ENCODE measurements at regions not wholly inside any gene's neighbourhood (a gene's known extent, or its start where the extent isn't known, plus 50 kb on each side); places are given as distances from the start of the nearest gene placed in this dataset.

- peak; percentile 51 for DNase-seq (ENCODE audit: low spot score)
These were observed 135.9 kb downstream of the KATNIP start for GRCh38 chr16:27685807-27686206.

GRCh38 chr16:27686926-27687325 lies 137.0 kb downstream of the KATNIP start:
- no peak for DNase-seq (ENCODE audit: low spot score)

- no peak for DNase-seq (ENCODE audit: low spot score)
These were observed 137.7 kb downstream of the KATNIP start for GRCh38 chr16:27687605-27688004.

GRCh38 chr16:27689711-27690110 lies 139.8 kb downstream of the KATNIP start:
- no peak for DNase-seq (ENCODE audit: low spot score)

- DNase-seq (ENCODE audit: low spot score): peak; percentile 30
These were observed 140.7 kb downstream of the KATNIP start for GRCh38 chr16:27690608-27691007.

GRCh38 chr16:27691721-27692120 lies 141.8 kb downstream of the KATNIP start:
- DNase-seq (ENCODE audit: low spot score): no peak

- DNase-seq (ENCODE audit: low spot score): no peak
These were observed 142.6 kb downstream of the KATNIP start for GRCh38 chr16:27692576-27692975.

GRCh38 chr16:27695161-27695560 lies 145.2 kb downstream of the KATNIP start:
- DNase-seq (ENCODE audit: low spot score): no peak

GRCh38 chr16:27698266-27698665 lies 148.3 kb downstream of the KATNIP start:
- DNase-seq (ENCODE audit: low spot score): no peak

- DNase-seq (ENCODE audit: low spot score): no peak
These were observed 148.8 kb downstream of the KATNIP start for GRCh38 chr16:27698746-27699145.

- no peak for DNase-seq (ENCODE audit: low spot score)
These were observed 149.6 kb downstream of the KATNIP start for GRCh38 chr16:27699540-27699939.

GRCh38 chr16:27700304-27700995 lies 150.5 kb downstream of the KATNIP start:
- DNase-seq (ENCODE audit: low spot score): no peak

GRCh38 chr16:27701381-27701780 lies 151.4 kb downstream of the KATNIP start:
- no peak for DNase-seq (ENCODE audit: low spot score)

- DNase-seq (ENCODE audit: low spot score): no peak
These were observed 153.2 kb downstream of the KATNIP start for GRCh38 chr16:27703121-27703520.

- peak; percentile 28 for DNase-seq (ENCODE audit: low spot score)
These were observed 153.6 kb downstream of the KATNIP start for GRCh38 chr16:27703545-27703944.

GRCh38 chr16:27704252-27704651 lies 154.3 kb downstream of the KATNIP start:
- no peak for DNase-seq (ENCODE audit: low spot score)

GRCh38 chr16:27706156-27706865 lies 156.4 kb downstream of the KATNIP start:
- no peak for DNase-seq (ENCODE audit: low spot score)

- no peak for DNase-seq (ENCODE audit: low spot score)
These were observed 157.1 kb downstream of the KATNIP start for GRCh38 chr16:27706866-27707685.

- DNase-seq (ENCODE audit: low spot score): no peak
These were observed 158.7 kb downstream of the KATNIP start for GRCh38 chr16:27708651-27709050.

GRCh38 chr16:27712251-27712711 lies 162.3 kb downstream of the KATNIP start:
- DNase-seq (ENCODE audit: low spot score): no peak

- DNase-seq (ENCODE audit: low spot score): no peak
These were observed 167.8 kb downstream of the KATNIP start for GRCh38 chr16:27717726-27718125.

GRCh38 chr16:27718201-27719105 lies 168.5 kb downstream of the KATNIP start:
- no peak for DNase-seq (ENCODE audit: low spot score)
